ENCODE measurements at regions not wholly inside any gene's neighbourhood (a gene's known extent, or its start where the extent isn't known, plus 50 kb on each side); places are given as distances from the start of the nearest gene placed in this dataset.

- no peak for DNase-seq
Observed at GRCh38 chr10:52870562-52870961, 98.0 kb upstream of the MBL2 start.

- no peak for DNase-seq
Observed at GRCh38 chr10:52869864-52870263, 97.3 kb upstream of the MBL2 start.

GRCh38 chr10:52865213-52865612 is 92.6 kb upstream of the MBL2 start:
- no peak for DNase-seq

GRCh38 chr10:52864201-52865106 is 91.9 kb upstream of the MBL2 start:
- peak; percentile 99 for DNase-seq

- no peak for DNase-seq
Observed at GRCh38 chr10:52858722-52859121, 86.1 kb upstream of the MBL2 start.

GRCh38 chr10:52855546-52856325 is 83.2 kb upstream of the MBL2 start:
- no peak for DNase-seq

GRCh38 chr10:52853704-52854103 is 81.1 kb upstream of the MBL2 start:
- DNase-seq, result no peak

- no peak for DNase-seq
Observed at GRCh38 chr10:52836816-52837215, 64.2 kb upstream of the MBL2 start.
